HEK293 (cell line): ENCODE measurements at regions not wholly inside any gene's neighbourhood (a gene's known extent, or its start where the extent isn't known, plus 50 kb on each side); places are given as distances from the start of the nearest gene placed in this dataset.

Source experiments
- SP2 ChIP-seq: fragments of 450-650 bp; formaldehyde crosslinking; IDR thresholded peaks from 2 replicates; pipeline ENCODE4 v1.5.1; 2016; ENCODE audit warnings: missing biosample characterization, missing genetic modification characterization
- ZBTB11 ChIP-seq: fragments of 450-650 bp; formaldehyde crosslinking; conservative IDR thresholded peaks from 2 replicates; pipeline ENCODE4 v1.5.1; 2016; ENCODE audit warnings: low read depth, missing biosample characterization, missing genetic modification characterization
- ZNF501 ChIP-seq: fragments of 450-650 bp; formaldehyde crosslinking; IDR thresholded peaks from 2 replicates; pipeline ENCODE4 v1.5.1; 2016; ENCODE audit warnings: missing biosample characterization, missing genetic modification characterization
- ZNF555 ChIP-seq: fragments of 450-650 bp; formaldehyde crosslinking; conservative IDR thresholded peaks from 2 replicates; pipeline ENCODE4 v1.5.1; 2017; ENCODE audit warnings: missing biosample characterization, mild to moderate bottlenecking, missing genetic modification characterization, inconsistent platforms
- ZNF571 ChIP-seq: fragments of 450-650 bp; formaldehyde crosslinking; IDR thresholded peaks from 2 replicates; pipeline ENCODE4 v1.5.0; 2017; ENCODE audit warnings: missing biosample characterization, missing genetic modification characterization
- ZNF629 ChIP-seq: fragments of 450-650 bp; formaldehyde crosslinking; IDR thresholded peaks from 2 replicates; pipeline ENCODE4 v1.5.1; 2017; ENCODE audit warnings: missing biosample characterization, missing genetic modification characterization
- ZNF830 ChIP-seq: fragments of 450-650 bp; IDR thresholded peaks from 2 replicates; pipeline ENCODE4 v1.5.0; 2018; ENCODE audit warnings: missing biosample characterization, missing genetic modification characterization, low read depth, mild to moderate bottlenecking, moderate library complexity
- TF ChIP-seq, protein P1 (sequence below): fragments of 450-650 bp; formaldehyde crosslinking; IDR thresholded peaks from 2 replicates; pipeline ENCODE4 v1.5.1; 2017; ENCODE audit warnings: missing biosample characterization, mild to moderate bottlenecking, missing genetic modification characterization, moderate library complexity
- TF ChIP-seq, protein P2 (sequence below): fragments of 450-650 bp; formaldehyde crosslinking; IDR thresholded peaks from 2 replicates; pipeline ENCODE4 v1.5.1; 2016; ENCODE audit warnings: missing biosample characterization, missing genetic modification characterization
- TF ChIP-seq, protein P3 (sequence below): fragments of 450-650 bp; formaldehyde crosslinking; IDR thresholded peaks from 2 replicates; pipeline ENCODE4 v1.5.1; 2016; ENCODE audit warnings: missing biosample characterization, missing genetic modification characterization
- TF ChIP-seq, protein P4 (sequence below): fragments of 450-650 bp; formaldehyde crosslinking; IDR thresholded peaks from 2 replicates; pipeline ENCODE4 v1.5.1; 2016; ENCODE audit warnings: missing biosample characterization, missing genetic modification characterization

GRCh38 chr11:82676483-82677094, 57.1 kb downstream of the FAM181B start:
- TF ChIP-seq, protein P1, sequence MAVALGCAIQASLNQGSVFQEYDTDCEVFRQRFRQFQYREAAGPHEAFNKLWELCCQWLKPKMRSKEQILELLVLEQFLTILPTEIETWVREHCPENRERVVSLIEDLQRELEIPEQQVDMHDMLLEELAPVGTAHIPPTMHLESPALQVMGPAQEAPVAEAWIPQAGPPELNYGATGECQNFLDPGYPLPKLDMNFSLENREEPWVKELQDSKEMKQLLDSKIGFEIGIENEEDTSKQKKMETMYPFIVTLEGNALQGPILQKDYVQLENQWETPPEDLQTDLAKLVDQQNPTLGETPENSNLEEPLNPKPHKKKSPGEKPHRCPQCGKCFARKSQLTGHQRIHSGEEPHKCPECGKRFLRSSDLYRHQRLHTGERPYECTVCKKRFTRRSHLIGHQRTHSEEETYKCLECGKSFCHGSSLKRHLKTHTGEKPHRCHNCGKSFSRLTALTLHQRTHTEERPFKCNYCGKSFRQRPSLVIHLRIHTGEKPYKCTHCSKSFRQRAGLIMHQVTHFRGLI = no peak
- TF ChIP-seq ZNF629 (tag by site-specific recombination) (no peak), ZNF555 (tag by site-specific recombination) (no peak), ZNF571 (tag by site-specific recombination) (no peak), ZNF830 (tag by site-specific recombination) (no peak), SP2 (tag by site-specific recombination) (no peak), ZNF501 (tag by site-specific recombination) (no peak), ZBTB11 (no peak)
- TF ChIP-seq, protein P2, sequence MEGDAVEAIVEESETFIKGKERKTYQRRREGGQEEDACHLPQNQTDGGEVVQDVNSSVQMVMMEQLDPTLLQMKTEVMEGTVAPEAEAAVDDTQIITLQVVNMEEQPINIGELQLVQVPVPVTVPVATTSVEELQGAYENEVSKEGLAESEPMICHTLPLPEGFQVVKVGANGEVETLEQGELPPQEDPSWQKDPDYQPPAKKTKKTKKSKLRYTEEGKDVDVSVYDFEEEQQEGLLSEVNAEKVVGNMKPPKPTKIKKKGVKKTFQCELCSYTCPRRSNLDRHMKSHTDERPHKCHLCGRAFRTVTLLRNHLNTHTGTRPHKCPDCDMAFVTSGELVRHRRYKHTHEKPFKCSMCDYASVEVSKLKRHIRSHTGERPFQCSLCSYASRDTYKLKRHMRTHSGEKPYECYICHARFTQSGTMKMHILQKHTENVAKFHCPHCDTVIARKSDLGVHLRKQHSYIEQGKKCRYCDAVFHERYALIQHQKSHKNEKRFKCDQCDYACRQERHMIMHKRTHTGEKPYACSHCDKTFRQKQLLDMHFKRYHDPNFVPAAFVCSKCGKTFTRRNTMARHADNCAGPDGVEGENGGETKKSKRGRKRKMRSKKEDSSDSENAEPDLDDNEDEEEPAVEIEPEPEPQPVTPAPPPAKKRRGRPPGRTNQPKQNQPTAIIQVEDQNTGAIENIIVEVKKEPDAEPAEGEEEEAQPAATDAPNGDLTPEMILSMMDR = no peak
- TF ChIP-seq, protein P3, sequence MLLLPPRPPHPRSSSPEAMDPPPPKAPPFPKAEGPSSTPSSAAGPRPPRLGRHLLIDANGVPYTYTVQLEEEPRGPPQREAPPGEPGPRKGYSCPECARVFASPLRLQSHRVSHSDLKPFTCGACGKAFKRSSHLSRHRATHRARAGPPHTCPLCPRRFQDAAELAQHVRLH (tag by site-specific recombination) = no peak
- TF ChIP-seq, protein P4, sequence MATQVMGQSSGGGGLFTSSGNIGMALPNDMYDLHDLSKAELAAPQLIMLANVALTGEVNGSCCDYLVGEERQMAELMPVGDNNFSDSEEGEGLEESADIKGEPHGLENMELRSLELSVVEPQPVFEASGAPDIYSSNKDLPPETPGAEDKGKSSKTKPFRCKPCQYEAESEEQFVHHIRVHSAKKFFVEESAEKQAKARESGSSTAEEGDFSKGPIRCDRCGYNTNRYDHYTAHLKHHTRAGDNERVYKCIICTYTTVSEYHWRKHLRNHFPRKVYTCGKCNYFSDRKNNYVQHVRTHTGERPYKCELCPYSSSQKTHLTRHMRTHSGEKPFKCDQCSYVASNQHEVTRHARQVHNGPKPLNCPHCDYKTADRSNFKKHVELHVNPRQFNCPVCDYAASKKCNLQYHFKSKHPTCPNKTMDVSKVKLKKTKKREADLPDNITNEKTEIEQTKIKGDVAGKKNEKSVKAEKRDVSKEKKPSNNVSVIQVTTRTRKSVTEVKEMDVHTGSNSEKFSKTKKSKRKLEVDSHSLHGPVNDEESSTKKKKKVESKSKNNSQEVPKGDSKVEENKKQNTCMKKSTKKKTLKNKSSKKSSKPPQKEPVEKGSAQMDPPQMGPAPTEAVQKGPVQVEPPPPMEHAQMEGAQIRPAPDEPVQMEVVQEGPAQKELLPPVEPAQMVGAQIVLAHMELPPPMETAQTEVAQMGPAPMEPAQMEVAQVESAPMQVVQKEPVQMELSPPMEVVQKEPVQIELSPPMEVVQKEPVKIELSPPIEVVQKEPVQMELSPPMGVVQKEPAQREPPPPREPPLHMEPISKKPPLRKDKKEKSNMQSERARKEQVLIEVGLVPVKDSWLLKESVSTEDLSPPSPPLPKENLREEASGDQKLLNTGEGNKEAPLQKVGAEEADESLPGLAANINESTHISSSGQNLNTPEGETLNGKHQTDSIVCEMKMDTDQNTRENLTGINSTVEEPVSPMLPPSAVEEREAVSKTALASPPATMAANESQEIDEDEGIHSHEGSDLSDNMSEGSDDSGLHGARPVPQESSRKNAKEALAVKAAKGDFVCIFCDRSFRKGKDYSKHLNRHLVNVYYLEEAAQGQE (tag by site-specific recombination) = no peak
